GM21576 (cell line): ENCODE measurements at regions not wholly inside any gene's neighbourhood (a gene's known extent, or its start where the extent isn't known, plus 50 kb on each side); places are given as distances from the start of the nearest gene placed in this dataset.

Experiments
- ATAC-seq: cut with Tn5 transposase; IDR thresholded peaks from one replicate; pipeline ENCODE4 v1.9.1; 2021; ENCODE audit warnings: mild to moderate bottlenecking, moderate library complexity; ENCODE audit not compliant: unreplicated experiment

DNA sequence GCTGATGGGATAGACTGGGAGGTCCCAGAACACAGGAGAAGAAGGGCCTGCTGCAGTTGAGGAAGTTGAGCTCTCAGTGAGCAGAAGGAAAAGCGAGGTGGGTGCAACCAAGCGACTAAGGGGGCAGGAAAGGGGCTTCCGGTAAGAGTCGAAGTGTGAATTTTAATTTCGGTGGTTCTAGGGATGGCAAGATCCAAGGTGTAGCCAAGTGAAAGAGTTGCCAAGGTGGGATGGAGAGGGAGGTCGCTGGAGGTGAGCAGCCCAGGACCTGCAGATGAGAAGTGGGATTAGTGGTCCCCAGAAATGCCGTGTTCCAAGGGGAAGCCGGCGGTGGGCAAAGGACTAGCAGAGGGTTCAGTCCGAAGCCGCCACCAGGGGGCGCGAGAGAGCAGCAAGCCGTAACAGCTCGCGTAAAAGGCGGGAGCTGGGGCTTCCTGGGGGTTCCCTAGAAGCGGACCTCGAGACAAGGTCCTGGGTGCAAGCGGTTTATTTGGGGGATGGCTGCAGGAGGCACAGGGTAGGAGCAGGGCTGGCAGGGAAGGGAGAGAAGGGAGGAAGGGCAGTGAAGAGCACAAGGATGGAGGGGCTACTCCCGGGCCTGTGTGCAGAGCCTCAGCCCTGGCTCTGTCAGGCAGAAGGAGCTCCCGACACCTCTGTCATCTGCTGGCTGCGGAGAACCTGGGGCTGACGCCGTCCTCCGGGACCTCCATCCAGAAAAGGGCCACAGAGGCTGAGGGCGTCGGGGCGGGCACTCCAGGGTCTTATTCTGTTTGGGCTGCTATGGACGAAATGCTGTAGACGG, 103.6 kb downstream of the PAX1 start:
- no peak for ATAC-seq

DNA sequence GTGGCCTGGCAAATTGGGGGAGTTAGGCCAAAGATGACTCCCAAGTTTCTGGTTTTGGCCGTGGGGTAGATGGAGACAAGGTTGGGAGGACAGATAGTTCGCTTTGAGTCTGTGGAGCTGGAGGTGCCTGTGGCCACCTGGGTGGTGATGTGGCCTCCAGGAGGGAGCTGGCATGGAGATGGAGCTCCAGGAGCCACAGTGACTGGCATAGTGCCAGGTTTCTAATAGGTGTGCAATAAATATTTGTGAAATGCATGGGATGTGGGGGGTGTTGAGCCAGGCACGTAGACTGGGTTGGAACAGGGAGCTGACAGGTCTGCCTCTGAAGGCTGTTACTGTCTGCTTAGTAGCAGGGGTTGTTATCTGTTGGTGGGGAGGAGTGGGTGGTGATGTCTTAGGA, 102.7 kb downstream of the PAX1 start:
- ATAC-seq: no peak

DNA sequence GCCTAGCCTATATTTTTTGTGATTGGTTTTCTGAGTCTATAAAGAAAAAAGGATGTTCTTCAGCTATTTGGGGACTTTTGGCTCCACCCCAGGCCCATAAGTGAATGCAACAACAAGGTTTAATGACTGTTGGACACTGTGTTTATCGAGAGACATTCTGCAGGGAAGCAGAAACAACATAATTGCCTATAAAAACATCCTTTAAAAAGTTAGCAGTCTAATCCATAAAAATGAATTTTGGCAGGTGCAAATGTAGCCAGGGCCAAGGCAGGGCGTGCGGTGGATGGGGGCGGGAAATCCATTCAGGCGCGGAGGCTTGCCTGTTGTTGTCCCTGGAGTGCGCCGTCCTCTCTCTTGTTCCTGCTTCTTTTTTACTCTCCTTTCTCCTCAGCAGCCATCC, 99.3 kb downstream of the PAX1 start:
- ATAC-seq: no peak

DNA sequence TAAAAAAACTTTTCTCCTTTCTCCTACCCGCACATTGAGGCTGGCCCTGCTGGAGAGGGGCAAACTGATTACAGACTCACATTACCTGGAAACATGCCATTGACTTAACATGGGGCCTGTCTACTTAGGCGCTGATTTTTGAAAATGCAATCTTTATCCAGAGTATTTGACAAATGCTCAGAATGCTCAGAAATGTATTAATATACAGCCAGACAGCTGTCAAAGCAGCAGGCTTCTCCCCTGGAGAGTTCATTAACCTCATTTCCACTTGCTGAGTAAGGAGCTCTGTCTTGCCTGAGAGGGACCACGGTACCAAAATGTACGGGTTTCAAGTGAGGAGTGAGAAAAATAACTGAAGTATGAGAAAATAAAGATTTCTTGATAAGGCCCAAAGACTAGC, 95.7 kb downstream of the PAX1 start:
- ATAC-seq: no peak

DNA sequence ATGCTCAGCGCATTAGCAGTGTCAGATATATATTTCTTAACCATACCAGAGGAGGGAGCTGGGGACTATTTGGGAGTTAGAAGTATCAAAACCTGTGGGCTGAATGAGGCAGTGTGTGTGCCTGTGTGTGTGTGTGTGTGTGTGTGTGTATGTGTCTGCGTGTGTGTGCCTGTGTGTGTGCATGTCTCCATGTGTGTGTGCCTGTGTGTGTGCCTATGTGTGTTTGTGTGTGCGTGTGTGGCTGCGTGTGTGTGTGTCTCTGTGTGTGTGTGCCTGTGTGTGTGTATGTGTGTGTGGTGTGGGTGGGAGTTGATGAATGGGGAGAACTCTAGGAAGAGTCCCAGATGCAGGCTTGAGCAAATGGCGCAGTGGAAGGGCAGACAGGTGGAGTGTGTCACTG, 92.9 kb downstream of the PAX1 start:
- ATAC-seq: no peak

DNA sequence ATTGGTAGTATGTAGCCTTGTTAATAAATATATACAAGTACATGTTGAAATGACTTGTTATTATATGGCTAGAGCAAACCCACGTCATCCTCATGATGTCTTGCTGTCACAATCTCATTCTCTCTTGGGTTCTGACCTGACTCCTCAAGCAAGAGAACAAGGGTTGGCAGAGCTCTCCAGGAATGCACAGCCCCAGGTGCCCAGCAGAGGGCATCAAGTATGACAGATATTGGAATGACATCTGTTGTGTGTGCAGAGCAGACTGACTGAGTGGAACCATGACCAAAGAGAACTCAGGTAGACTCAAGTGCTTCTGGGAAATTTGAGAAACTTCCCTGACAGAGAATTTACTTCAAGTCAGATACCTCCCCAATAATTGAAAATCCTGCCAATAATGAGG, 90.6 kb downstream of the PAX1 start:
- ATAC-seq: no peak

DNA sequence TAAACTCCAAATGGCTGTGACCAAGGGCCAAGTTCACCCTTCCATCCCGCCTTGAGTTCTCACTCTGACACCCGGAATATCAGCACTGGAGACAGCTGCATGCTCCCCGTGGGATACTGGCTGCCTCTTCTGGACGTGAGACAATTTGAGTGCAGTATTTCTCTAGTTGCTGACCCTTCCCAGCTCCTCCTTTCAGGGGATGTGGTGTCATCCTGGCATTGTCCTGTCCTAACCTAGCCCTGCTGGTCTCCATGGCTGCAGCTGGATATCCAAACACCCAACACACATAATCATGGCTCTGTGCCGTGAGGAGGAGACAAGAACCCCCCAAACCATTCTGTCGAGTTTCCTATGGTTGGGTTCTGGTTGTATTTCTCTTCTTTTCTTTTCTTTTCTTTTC, 82.6 kb downstream of the PAX1 start:
- ATAC-seq: no peak

DNA sequence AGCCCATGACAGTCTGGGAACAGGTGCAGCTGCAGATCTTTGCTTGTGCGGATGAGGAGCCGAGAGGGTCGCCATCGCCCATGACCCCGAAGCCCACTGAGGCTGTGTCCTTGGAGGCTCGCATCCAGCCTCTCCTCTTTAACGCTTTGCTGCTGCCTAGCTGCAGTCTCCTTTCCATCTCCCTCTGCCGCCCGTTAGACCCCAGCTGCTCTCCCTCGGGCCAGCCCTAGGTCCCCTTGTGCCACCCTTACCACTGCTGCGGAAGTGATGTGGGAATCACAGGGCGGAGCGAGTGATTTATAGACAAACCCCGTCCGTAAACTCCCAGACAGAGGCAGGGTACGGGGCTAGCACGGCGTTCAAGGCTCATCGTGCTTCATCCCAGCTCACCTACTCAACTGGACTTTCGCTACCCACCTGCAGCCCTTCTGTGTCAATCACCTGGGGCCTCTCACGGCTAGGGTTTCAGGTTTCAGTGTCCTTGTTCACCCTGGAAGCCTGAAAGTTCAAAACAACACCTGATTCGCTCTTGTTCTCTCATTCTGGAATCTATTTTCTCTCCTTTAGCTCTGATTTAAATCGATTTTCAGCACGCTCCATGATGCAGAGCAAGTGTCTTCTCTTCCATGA, 76.1 kb downstream of the PAX1 start:
- no peak for ATAC-seq

DNA sequence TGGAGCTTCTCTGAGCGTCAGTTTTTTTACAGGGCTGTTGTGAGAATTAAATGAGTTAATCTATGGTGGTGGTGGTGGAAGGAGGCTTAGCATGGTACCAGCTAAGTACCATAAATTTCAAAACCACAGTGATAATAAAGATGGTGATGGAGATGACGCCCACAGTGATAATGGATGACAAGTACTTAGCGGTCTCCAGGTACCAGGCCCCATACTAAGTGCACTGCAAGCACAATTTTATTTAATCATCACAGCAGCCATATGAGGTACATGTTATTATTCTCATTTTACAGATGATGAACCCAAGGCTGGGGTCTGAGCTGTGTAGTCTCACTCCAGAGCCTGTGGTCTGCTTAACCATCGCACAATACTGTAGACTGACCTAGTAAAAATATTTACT, 75.1 kb downstream of the PAX1 start:
- no peak for ATAC-seq
